Endothelial cell of umbilical vein (primary cell): ENCODE measurements at regions not wholly inside any gene's neighbourhood (a gene's known extent, or its start where the extent isn't known, plus 50 kb on each side); places are given as distances from the start of the nearest gene placed in this dataset.

Experiments used
- BruUV-seq: library from RNA; stranded (reverse); fragments of 400-500 nt; replicated peaks from 2 replicates; lab custom pipeline; 2021; lab: Mats Ljungman, UMichigan
- CTCF ChIA-PET: fragments of 300-600, 350-600 bp; sonication (Branson Sonifier 250); formaldehyde crosslinking; loops from one replicate; lab custom pipeline; 2021; ENCODE audit warnings: antibody characterized with exemption, inconsistent platforms; lab: Charles Lee
- POLR2A ChIA-PET: fragments of 300-600, 350-600 bp; sonication (Branson Sonifier 250); formaldehyde crosslinking; loops from one replicate; lab custom pipeline; 2021; ENCODE audit warnings: antibody characterized with exemption, inconsistent platforms; lab: Charles Lee
- DNase-seq: peaks from one replicate; pipeline ENCODE4 v3.0.0-alpha.2; 2011; ENCODE audit warnings: low read depth, low spot score
- FAIRE-seq: peaks from 2 replicates; lab custom pipeline; 2011; peaks lifted over from hg19 to GRCh38; lab: Jason Lieb, UNC
- H2AFZ ChIP-seq: 2 replicates; pipeline ENCODE4 v1.6.0; 2012; ENCODE audit warnings: low read depth, low read length, control low read depth, inconsistent platforms
- H3K27ac ChIP-seq: 2 replicates; pipeline ENCODE4 v1.5.1; 2011; ENCODE audit warnings: low read depth, mild to moderate bottlenecking, control low read depth, low read length, moderate library complexity; ENCODE audit not compliant: insufficient read depth
- H3K27me3 ChIP-seq, 2 experiments: 2 replicates each; pipeline versions ENCODE4 v1.6.0 to v1.6.1; 2011; ENCODE audit warnings: low read length in 2 of 2, mixed read lengths in 1 of 2; ENCODE audit not compliant: control insufficient read depth in 2 of 2, insufficient read depth in 2 of 2
- H3K36me3 ChIP-seq, 2 experiments: 2 replicates in 1 of 2; 3 replicates in 1 of 2; pipeline ENCODE4 v1.5.1; 2011; ENCODE audit warnings: low read length in 2 of 2, mild to moderate bottlenecking in 1 of 2, moderate library complexity in 1 of 2; ENCODE audit not compliant: control insufficient read depth in 2 of 2, insufficient read depth in 2 of 2; ENCODE audit errors: extremely low read depth in 1 of 2
- H3K4me1 ChIP-seq: 3 replicates; pipeline ENCODE4 v1.5.1; 2011; ENCODE audit warnings: mild to moderate bottlenecking, low read length; ENCODE audit not compliant: control insufficient read depth, insufficient read depth; ENCODE audit errors: extremely low read depth
- H3K4me2 ChIP-seq: 2 replicates; pipeline ENCODE4 v1.6.1; 2011; ENCODE audit warnings: low read length, control low read depth, mixed read lengths; ENCODE audit not compliant: insufficient read depth
- H3K4me3 ChIP-seq, 3 experiments: fragments of 200-600 bp in 1 of 3; sonication (generic), shearing (Covaris generic) in 1 of 3; replicated peaks in 1 of 3; 2 replicates each; pipeline ENCODE4 v1.5.1; 2011 to 2016; ENCODE audit warnings: control low read depth in 3 of 3, low read length in 3 of 3, mild to moderate bottlenecking in 2 of 3, inconsistent platforms in 1 of 3, low read depth in 1 of 3, moderate library complexity in 1 of 3; ENCODE audit not compliant: insufficient read depth in 1 of 3
- H3K79me2 ChIP-seq: 2 replicates; pipeline ENCODE4 v1.6.0; 2012; ENCODE audit warnings: low read length, inconsistent platforms; ENCODE audit not compliant: control insufficient read depth, insufficient read depth
- H3K9ac ChIP-seq: replicated peaks from 2 replicates; pipeline ENCODE3; 2011; ENCODE audit warnings: low read length, control low read depth; ENCODE audit not compliant: insufficient read depth; ENCODE audit errors: extremely low read depth
- H3K9me1 ChIP-seq: replicated peaks from 3 replicates; pipeline ENCODE4 v1.6.0; 2011; ENCODE audit warnings: mild to moderate bottlenecking, low read length; ENCODE audit not compliant: control insufficient read depth, insufficient read depth; ENCODE audit errors: extremely low read depth
- H3K9me3 ChIP-seq: replicated peaks from 2 replicates; pipeline ENCODE4 v1.5.1; 2012; ENCODE audit warnings: low read length, inconsistent platforms; ENCODE audit not compliant: control insufficient read depth, insufficient read depth
- H4K20me1 ChIP-seq: replicated peaks from 2 replicates; pipeline ENCODE3; 2011; ENCODE audit warnings: mild to moderate bottlenecking, low read length; ENCODE audit not compliant: control insufficient read depth, insufficient read depth; ENCODE audit errors: extremely low read depth
- CTCF ChIP-seq, 2 donors: IDR thresholded peaks; 1 replicate in 1 of 2; 2 replicates in 1 of 2; pipeline ENCODE4 v1.5.1; 2011; ENCODE audit warnings: low read length in 2 of 2, mild to moderate bottlenecking in 2 of 2, moderate library complexity in 2 of 2, control low read depth in 1 of 2, inconsistent platforms in 1 of 2, low read depth in 1 of 2; ENCODE audit not compliant: insufficient read depth in 1 of 2; ENCODE audit errors: extremely low read depth in 1 of 2
- EZH2 ChIP-seq: IDR thresholded peaks from 2 replicates; pipeline ENCODE4 v1.6.1; 2012; ENCODE audit warnings: borderline replicate concordance, low read depth, mild to moderate bottlenecking, moderate library complexity, low read length, inconsistent platforms; ENCODE audit not compliant: severe bottlenecking
- FOS ChIP-seq: IDR thresholded peaks from 2 replicates; pipeline ENCODE4 v1.6.1; 2011; ENCODE audit warnings: mild to moderate bottlenecking, low read length, moderate library complexity, borderline replicate concordance; ENCODE audit not compliant: insufficient read depth
- GATA2 ChIP-seq: IDR thresholded peaks from 2 replicates; pipeline ENCODE4 v1.7.0; 2011; ENCODE audit warnings: low read depth, mild to moderate bottlenecking, moderate library complexity, mixed read lengths, low read length; ENCODE audit not compliant: insufficient read length, insufficient read depth
- JUN ChIP-seq: IDR thresholded peaks from 2 replicates; pipeline ENCODE4 v1.6.1; 2011; ENCODE audit warnings: borderline replicate concordance, low read depth; ENCODE audit not compliant: insufficient read length, insufficient read depth
- MYC ChIP-seq: IDR thresholded peaks from one replicate; pipeline ENCODE4 v1.6.1; 2011; ENCODE audit warnings: mild to moderate bottlenecking, low read depth, low read length
- POLR2A ChIP-seq: IDR thresholded peaks from 2 replicates; pipeline ENCODE4 v1.6.1; 2012; ENCODE audit warnings: low read depth, mild to moderate bottlenecking, control low read depth, low read length
- POLR2AphosphoS5 ChIP-seq: IDR thresholded peaks from 2 replicates; pipeline ENCODE4 v1.6.1; 2012; ENCODE audit warnings: low read depth, mild to moderate bottlenecking, control low read depth, low read length, moderate library complexity; ENCODE audit not compliant: insufficient read depth
- dilution Hi-C: fragments of 300-500 bp; cut with MboI; formaldehyde crosslinking; loops from one replicate; pipeline ENCODE4 v1.15.0; 2019; ENCODE audit warnings: low sequenced_read_pairs; ENCODE audit not compliant: extremely low pct_ligation_motif_present
- intact Hi-C: fragments of 100-400 bp; cut with micrococcal nuclease; formaldehyde crosslinking; loops from one replicate; pipeline ENCODE4 v1.10.0; 2022
- TF ChIP-seq, protein P1 (sequence below): IDR thresholded peaks from 2 replicates; pipeline ENCODE4 v1.6.1; 2011; ENCODE audit not compliant: insufficient read depth, insufficient read length

DNA sequence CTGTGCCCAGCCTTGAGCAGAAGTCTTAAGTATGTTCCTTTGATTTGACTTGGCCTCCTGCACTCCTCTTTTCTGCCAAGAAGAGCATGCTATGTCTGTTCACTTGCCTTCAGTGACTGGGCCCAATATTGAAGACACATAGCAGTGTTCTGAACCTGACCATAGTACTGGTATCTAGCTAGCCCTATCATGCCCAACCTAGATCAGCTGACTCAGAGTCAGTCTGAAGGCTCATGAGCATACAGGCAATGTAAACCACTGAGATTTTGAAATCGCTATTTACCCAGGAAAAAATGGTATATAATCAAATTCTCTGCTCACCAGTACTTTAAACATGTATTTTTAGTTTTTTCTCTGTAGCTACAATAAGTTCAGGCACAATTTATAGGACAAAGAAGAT, 129.4 kb downstream of the TANC2 start:
- Histone ChIP-seq H3K4me2 (no peak overlapping the region), H3K36me3 (no peaks in the 10 kb centered on the region), H3K79me2 (no peaks in the 10 kb centered on the region), H3K9ac (no peak overlapping the region), H3K4me3 (no peak overlapping the region), H3K9me3 (no peaks in the 10 kb centered on the region), H3K27me3 (no peaks in the 10 kb centered on the region), H4K20me1 (no peaks in the 10 kb centered on the region), H3K4me1 (no peaks in the 10 kb centered on the region), H3K27ac (no peak overlapping the region), H2AFZ (no peak overlapping the region), H3K9me1 (no peaks in the 10 kb centered on the region)
- dilution Hi-C loops: no loop called here
- intact Hi-C loops: no loop called here
- BruUV-seq: no TSS peak
- ChIA-PET CTCF (interaction anchor here (4.5 kb wide), 1 partner anchor 13 kb away, joined by 18 read pairs; no protein-coding TSS in a partner anchor), POLR2A (no interaction called here)
- TF ChIP-seq GATA2 (no peak), POLR2A (no peak), FOS (no peak), CTCF (IDR thresholded peaks at IDR 0.05; ENCODE audit: extremely low read depth in 1 of 2, insufficient read depth in 1 of 2, low read depth in 1 of 2, low read length in 2 of 2) (no peak), EZH2 (no peak), POLR2AphosphoS5 (no peak), JUN (no peak), MYC (no peak)
- TF ChIP-seq, protein P1, sequence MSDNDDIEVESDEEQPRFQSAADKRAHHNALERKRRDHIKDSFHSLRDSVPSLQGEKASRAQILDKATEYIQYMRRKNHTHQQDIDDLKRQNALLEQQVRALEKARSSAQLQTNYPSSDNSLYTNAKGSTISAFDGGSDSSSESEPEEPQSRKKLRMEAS: no peak
- no peak for FAIRE-seq
- DNase-seq: no peak
